Spleen (tissue), 7 donors: ENCODE measurements at regions not wholly inside any gene's neighbourhood (a gene's known extent, or its start where the extent isn't known, plus 50 kb on each side); places are given as distances from the start of the nearest gene placed in this dataset.

Source experiments
- POLR2A ChIP-seq, 3 donors: fragments of 450-650 bp; IDR thresholded peaks; one replicate each; pipeline ENCODE4 v1.5.1; 2017; ENCODE audit warnings: antibody characterized with exemption in 3 of 3, mild to moderate bottlenecking in 1 of 3
- POLR2AphosphoS5 ChIP-seq, 3 donors: sonication (generic); formaldehyde crosslinking; IDR thresholded peaks; one replicate each; pipeline ENCODE4 v1.5.1; 2017; ENCODE audit warnings: antibody characterized with exemption in 3 of 3
- TF ChIP-seq, protein P1 (sequence below), 11 experiments: fragments of 200-600 bp in 7 of 11; fragments of 450-650 bp in 4 of 11; sonication (generic) in 4 of 11; IDR thresholded peaks in 8 of 11; conservative IDR thresholded peaks in 3 of 11; 1 replicate in 7 of 11; 2 replicates in 4 of 11; pipeline versions ENCODE4 v1.4.0 to v1.8.0; 2016 to 2021; ENCODE audit warnings: antibody characterized with exemption in 11 of 11, inconsistent platforms in 4 of 11, mild to moderate bottlenecking in 1 of 11
- donor health status: DM: no; HTN: no; CAD: no; lungs with moderate emphysema.
- donor health status: DM: no; HTN: no; CAD: no.
- donor health status: DM: no; HTN: no; CAD: no.

DNA sequence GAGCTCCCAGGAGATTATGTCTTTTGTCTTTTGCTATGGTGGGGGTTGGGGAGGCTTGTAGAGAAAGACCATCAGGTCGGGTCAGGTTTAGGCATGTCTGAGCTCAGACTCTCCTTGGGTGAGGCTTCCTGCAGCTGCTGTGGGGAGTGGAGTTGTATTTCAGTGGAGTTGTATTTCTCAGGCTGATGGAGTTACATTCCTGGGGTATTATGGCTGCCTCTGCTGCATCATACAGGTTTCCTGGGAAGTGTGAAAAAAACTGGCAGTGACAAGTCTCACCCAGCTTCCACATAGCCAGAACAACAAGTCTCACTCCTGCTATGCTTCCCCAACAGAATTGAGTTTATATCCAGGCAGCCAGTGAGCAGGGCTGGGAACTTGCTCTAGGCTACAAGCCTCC is 119.3 kb downstream of the VSIG4 start:
- TF ChIP-seq, protein P1, sequence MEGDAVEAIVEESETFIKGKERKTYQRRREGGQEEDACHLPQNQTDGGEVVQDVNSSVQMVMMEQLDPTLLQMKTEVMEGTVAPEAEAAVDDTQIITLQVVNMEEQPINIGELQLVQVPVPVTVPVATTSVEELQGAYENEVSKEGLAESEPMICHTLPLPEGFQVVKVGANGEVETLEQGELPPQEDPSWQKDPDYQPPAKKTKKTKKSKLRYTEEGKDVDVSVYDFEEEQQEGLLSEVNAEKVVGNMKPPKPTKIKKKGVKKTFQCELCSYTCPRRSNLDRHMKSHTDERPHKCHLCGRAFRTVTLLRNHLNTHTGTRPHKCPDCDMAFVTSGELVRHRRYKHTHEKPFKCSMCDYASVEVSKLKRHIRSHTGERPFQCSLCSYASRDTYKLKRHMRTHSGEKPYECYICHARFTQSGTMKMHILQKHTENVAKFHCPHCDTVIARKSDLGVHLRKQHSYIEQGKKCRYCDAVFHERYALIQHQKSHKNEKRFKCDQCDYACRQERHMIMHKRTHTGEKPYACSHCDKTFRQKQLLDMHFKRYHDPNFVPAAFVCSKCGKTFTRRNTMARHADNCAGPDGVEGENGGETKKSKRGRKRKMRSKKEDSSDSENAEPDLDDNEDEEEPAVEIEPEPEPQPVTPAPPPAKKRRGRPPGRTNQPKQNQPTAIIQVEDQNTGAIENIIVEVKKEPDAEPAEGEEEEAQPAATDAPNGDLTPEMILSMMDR (IDR thresholded peaks at IDR 0.05 in 8 of 11, conservative IDR thresholded peaks at IDR 0.05 in 3 of 11), result no peak
- TF ChIP-seq POLR2A (IDR thresholded peaks at IDR 0.05) (no peak), POLR2AphosphoS5 (IDR thresholded peaks at IDR 0.05) (no peak)
